ENCODE measurements at regions not wholly inside any gene's neighbourhood (a gene's known extent, or its start where the extent isn't known, plus 50 kb on each side); places are given as distances from the start of the nearest gene placed in this dataset.

DNA sequence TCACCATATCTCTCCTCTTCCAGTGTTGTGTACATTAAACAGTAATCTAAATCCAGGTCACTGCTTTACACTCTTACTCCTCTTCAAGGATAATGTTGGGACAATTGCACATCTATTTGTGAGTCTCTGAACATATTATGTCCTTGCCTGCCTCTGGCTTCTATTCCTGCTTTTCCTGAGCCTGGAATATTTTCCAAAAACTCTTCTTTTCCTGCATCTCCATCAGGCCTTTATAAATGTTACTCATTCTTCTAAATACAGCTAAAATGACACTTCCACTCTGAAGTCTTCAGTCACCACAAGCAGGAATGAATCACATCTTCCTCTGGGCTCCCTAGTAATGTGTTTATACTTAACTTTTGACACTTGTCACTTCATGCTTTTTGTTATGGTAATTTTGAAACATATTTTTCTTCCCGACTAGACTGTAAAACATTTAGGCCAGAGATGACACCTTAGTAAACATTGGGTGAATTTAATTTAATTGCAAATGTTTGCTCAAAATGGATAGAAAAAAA, 396.0 kb downstream of the LRRIQ3 start:
- TF ChIP-seq JUN (IDR thresholded peaks at IDR 0.05; ENCODE audit: borderline replicate concordance, insufficient read depth, insufficient read length, low read depth), result no peak
- TF ChIP-seq POLR2A (IDR thresholded peaks at IDR 0.05; ENCODE audit: low read depth, low read length), result no peak
- TF ChIP-seq, protein P1, sequence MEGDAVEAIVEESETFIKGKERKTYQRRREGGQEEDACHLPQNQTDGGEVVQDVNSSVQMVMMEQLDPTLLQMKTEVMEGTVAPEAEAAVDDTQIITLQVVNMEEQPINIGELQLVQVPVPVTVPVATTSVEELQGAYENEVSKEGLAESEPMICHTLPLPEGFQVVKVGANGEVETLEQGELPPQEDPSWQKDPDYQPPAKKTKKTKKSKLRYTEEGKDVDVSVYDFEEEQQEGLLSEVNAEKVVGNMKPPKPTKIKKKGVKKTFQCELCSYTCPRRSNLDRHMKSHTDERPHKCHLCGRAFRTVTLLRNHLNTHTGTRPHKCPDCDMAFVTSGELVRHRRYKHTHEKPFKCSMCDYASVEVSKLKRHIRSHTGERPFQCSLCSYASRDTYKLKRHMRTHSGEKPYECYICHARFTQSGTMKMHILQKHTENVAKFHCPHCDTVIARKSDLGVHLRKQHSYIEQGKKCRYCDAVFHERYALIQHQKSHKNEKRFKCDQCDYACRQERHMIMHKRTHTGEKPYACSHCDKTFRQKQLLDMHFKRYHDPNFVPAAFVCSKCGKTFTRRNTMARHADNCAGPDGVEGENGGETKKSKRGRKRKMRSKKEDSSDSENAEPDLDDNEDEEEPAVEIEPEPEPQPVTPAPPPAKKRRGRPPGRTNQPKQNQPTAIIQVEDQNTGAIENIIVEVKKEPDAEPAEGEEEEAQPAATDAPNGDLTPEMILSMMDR (IDR thresholded peaks at IDR 0.05; ENCODE audit: extremely low read depth in 1 of 2, insufficient read depth in 1 of 2, low read depth in 1 of 2, low read length in 2 of 2), result no peak
- no peak for TF ChIP-seq POLR2AphosphoS5 (IDR thresholded peaks at IDR 0.05; ENCODE audit: insufficient read depth, low read depth, low read length)
- TF ChIP-seq GATA2 (IDR thresholded peaks at IDR 0.05; ENCODE audit: insufficient read depth, insufficient read length, low read depth, low read length), result no peak
- no peak for TF ChIP-seq EZH2 (IDR thresholded peaks at IDR 0.05; ENCODE audit: borderline replicate concordance, low read depth, low read length, severe bottlenecking)
- TF ChIP-seq, protein P2, sequence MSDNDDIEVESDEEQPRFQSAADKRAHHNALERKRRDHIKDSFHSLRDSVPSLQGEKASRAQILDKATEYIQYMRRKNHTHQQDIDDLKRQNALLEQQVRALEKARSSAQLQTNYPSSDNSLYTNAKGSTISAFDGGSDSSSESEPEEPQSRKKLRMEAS (IDR thresholded peaks at IDR 0.05; ENCODE audit: insufficient read depth, insufficient read length), result no peak
- TF ChIP-seq FOS (IDR thresholded peaks at IDR 0.05; ENCODE audit: borderline replicate concordance, insufficient read depth, low read length), result no peak
- no peak for TF ChIP-seq MYC (IDR thresholded peaks at IDR 0.05; ENCODE audit: low read depth, low read length)

Measured in endothelial cell of umbilical vein (primary cell).